WI38 (cell line): ENCODE measurements at regions not wholly inside any gene's neighbourhood (a gene's known extent, or its start where the extent isn't known, plus 50 kb on each side); places are given as distances from the start of the nearest gene placed in this dataset.

Source experiments
- H3K4me3 ChIP-seq: 2 replicates; pipeline ENCODE4 v1.5.1; 2011; ENCODE audit warnings: low read depth, mild to moderate bottlenecking, control low read depth, low read length
- TF ChIP-seq, protein P1 (sequence below): IDR thresholded peaks from 2 replicates; pipeline ENCODE4 v1.5.1; 2012; ENCODE audit warnings: low read depth, mild to moderate bottlenecking, control low read depth, low read length

DNA sequence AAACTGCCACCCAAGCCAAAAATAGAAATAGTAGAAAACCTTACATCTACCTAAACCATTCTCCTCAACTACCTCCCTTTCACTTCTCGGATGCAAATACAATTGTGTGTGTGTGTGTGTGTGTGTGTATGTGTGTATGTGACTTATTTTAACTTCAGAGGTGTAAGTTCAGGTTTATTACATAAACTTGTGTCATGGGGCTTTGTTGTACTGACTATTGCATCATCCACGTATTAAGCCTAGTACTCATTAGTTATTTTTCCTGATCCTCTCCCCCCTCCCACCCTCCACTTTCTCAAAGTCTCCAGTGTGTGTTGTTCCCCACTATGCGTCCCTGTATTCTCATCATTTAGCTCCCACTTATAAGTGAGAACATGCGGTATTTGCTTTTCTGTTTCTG is 592.5 kb upstream of the ATP2B1 start:
- TF ChIP-seq, protein P1, sequence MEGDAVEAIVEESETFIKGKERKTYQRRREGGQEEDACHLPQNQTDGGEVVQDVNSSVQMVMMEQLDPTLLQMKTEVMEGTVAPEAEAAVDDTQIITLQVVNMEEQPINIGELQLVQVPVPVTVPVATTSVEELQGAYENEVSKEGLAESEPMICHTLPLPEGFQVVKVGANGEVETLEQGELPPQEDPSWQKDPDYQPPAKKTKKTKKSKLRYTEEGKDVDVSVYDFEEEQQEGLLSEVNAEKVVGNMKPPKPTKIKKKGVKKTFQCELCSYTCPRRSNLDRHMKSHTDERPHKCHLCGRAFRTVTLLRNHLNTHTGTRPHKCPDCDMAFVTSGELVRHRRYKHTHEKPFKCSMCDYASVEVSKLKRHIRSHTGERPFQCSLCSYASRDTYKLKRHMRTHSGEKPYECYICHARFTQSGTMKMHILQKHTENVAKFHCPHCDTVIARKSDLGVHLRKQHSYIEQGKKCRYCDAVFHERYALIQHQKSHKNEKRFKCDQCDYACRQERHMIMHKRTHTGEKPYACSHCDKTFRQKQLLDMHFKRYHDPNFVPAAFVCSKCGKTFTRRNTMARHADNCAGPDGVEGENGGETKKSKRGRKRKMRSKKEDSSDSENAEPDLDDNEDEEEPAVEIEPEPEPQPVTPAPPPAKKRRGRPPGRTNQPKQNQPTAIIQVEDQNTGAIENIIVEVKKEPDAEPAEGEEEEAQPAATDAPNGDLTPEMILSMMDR: no peak
- no peak overlapping the region for H3K4me3 ChIP-seq

DNA sequence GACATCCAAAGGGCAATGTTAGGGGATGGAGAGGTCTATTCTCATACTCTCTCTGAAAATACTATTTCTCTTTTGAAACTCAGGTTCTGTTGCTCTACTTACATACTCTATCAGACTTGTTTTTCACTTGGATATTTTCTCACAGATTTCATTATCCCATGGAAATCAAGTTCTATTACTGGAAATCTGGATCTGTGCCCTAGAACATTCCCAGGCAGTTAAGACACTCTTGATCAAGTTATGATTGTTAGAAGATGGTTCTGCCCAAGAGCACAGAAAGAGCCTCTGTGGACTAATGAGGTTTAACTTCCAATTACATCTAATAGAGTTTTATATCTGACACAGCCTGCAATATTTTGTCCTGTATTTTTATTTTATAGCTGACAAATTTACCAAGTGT is 591.0 kb upstream of the ATP2B1 start:
- TF ChIP-seq, protein P1: no peak
- no peak overlapping the region for H3K4me3 ChIP-seq

DNA sequence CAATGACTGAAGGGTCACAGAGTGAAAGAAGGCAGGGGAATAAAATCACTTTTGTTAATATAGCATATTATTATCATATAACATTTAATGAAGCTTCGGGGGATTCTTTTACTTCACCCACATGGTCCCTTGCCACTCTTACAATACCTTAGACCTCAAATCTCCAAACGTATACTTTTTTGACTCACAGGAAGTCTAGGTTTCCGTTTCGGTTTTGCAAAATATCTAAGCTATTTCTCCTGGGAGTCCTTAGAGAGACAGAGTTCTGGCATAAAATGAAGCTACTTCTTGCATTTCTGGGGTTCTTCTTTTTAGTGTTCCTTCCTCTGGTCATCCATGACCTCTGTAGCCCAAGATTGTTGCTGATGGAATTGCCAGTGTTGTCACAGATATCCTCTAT is 590.5 kb upstream of the ATP2B1 start:
- no peak overlapping the region for H3K4me3 ChIP-seq
- TF ChIP-seq, protein P1: no peak

DNA sequence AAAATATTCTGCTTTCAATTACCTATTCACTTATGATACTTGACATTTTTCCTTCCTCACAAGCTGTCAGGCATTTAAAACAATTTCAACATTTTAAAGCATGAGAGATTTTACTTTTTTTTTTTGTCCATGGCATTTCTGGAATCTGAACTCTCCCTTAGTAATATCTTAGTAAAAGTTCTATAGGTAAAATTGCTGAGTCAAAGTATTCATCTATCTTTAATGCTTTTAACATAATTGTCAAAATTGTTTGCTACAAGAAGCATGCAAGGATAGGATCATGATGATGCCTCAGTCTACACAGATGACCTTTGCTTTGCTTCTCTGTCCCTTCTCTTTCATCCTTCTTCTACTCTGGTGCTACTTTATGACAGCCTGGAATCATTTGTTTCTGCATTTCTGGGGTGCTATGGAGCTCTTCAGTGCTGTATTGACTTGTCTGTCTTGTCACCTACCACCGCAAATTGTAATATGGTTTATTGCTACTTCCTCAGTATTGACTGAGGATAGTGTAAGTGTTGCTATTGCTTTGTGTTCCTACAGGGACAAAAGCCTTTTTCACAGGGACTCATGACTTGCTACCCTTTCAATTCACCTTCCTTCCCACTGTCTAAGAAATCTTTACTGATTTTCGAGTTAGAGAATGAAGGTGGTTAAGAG is 589.8 kb upstream of the ATP2B1 start:
- H3K4me3 ChIP-seq: no peak overlapping the region
- TF ChIP-seq, protein P1: no peak

DNA sequence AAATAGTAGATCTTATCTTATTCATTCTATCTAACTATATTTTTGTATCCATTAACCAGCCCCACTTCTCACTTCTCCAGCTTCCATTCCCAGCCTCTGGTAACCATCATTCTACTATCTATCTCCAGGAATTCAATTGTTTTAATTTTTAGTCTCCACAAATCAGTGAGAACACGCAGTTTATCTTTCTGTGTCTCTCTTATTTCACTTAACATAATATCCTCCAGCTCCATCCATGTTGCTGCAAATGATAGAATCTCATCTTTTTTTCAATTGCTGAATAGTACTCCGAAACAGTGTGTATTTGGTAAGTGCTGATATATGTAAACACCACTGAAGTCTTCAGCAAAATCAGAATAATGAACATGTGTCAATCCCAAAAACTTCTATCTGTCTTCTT is 587.2 kb upstream of the ATP2B1 start:
- H3K4me3 ChIP-seq: no peak overlapping the region
- TF ChIP-seq, protein P1: no peak

DNA sequence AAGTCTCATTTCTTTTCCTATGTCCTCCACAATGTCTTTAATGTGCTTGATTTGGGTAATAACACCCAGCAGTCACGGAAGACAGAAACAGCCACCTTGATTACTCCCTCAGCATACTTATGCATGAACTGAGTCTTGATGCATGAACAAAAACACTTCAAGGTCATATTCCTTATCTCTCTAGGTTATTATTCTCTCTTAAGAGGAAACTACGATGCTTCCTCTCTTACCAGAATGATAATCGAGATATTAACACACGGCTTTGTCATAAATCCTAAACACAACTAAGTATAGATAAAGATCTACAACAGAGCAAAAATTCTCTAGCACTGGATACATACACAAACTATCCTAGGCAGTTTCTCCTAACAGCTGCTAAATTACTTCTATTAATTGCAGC is 583.5 kb upstream of the ATP2B1 start:
- no peak overlapping the region for H3K4me3 ChIP-seq
- TF ChIP-seq, protein P1: no peak

DNA sequence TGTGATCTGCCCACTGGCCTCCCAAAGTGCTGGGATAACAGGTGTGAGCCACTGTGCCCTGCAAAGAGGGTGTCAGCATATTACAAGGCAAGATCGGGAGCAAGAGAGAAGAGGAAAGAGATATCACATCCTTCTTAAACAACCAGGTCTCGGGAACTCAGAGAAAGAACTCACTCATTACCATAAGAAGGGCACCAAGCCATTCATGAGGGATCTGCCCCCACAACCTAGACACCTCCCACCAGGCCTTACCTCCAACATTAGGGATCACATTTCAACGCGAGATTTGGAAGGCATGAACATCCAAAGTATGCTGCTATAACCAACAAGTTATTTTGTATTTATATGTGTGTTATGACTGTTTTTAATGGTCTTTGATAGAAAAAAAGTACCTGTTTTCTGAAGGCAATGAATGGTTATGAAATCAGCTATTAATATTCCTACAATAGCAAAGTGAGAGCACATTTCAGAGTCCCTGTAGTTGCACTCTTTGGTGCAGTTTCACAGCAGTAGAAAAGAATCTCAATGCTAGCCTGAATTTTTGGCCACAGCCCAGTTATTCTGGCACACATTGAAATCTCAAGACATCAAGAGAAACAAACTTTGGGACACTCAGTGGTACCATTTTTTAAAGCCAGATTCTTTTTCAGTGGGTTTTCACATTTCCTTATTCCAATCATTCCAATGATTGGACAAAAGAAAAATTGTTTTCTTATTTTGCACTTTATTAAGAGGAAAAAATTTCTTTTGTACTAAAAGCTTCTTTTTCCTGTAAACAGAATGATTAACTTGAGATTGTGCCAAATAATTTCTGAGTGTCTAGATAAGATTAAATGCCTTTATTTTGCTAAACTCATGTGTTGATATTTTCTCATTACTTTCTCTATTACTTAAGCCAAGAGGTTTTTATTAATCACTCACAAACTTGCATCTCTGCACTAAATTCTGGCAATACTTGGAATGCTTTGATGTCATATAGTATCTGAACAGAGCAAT is 582.6 kb upstream of the ATP2B1 start:
- TF ChIP-seq, protein P1: no peak

More for the DNA sequence above, 582.6 kb upstream of the ATP2B1 start:
- H3K4me3 ChIP-seq: no peak overlapping the region
